PC-9 (cell line): ENCODE measurements at regions not wholly inside any gene's neighbourhood (a gene's known extent, or its start where the extent isn't known, plus 50 kb on each side); places are given as distances from the start of the nearest gene placed in this dataset.

ENCODE experiments used
- BruUV-seq: library from RNA; stranded (reverse); fragments of 400-500 nt; replicated peaks from 2 replicates; lab custom pipeline; 2021; lab: Mats Ljungman, UMichigan
- CTCF ChIA-PET: fragments of 300-600 bp; sonication (Branson Sonifier 250); formaldehyde crosslinking; loops from one replicate; lab custom pipeline; 2022; ENCODE audit warnings: antibody characterized with exemption; lab: Charles Lee
- POLR2A ChIA-PET: fragments of 300-600 bp; sonication (Branson Sonifier 250); formaldehyde crosslinking; loops from one replicate; lab custom pipeline; 2022; ENCODE audit warnings: antibody characterized with exemption; ENCODE audit not compliant: unreplicated experiment; lab: Charles Lee
- DNase-seq, 2 experiments: peaks; one replicate each; pipeline versions ENCODE4 v3.0.0 to v3.0.0-alpha.2; 2015 to 2022; ENCODE audit warnings: mixed read lengths in 1 of 2
- H2AFZ ChIP-seq: fragments of 200-600 bp; sonication (generic); 2 replicates; pipeline ENCODE4 v1.8.1; 2017; ENCODE audit warnings: antibody characterized with exemption
- H3F3A ChIP-seq: fragments of 200-600 bp; sonication (generic); 2 replicates; pipeline ENCODE4 v1.8.1; 2017; ENCODE audit warnings: antibody characterized with exemption, mild to moderate bottlenecking, low read depth; ENCODE audit not compliant: insufficient read depth
- H3K27ac ChIP-seq: fragments of 200-600 bp; sonication (generic); 2 replicates; pipeline ENCODE4 v1.6.1; 2016; ENCODE audit warnings: mixed run types
- H3K27me3 ChIP-seq: fragments of 200-600 bp; sonication (generic); 2 replicates; pipeline ENCODE4 v1.6.1; 2016; ENCODE audit warnings: low read depth, mixed run types; ENCODE audit not compliant: insufficient read depth
- H3K36me3 ChIP-seq: fragments of 200-600 bp; sonication (generic); 2 replicates; pipeline ENCODE4 v1.6.1; 2016; ENCODE audit warnings: low read depth, mixed run types
- H3K4me1 ChIP-seq: fragments of 200-600 bp; sonication (generic); replicated peaks from 2 replicates; pipeline ENCODE4 v1.6.1; 2016; ENCODE audit warnings: mixed run types; ENCODE audit not compliant: insufficient read depth
- H3K4me2 ChIP-seq: fragments of 200-600 bp; sonication (generic); 2 replicates; pipeline ENCODE4 v1.6.1; 2017; ENCODE audit warnings: mixed run types
- H3K4me3 ChIP-seq: fragments of 200-600 bp; sonication (generic); 2 replicates; pipeline ENCODE4 v1.6.1; 2016; ENCODE audit warnings: mixed run types
- H3K79me2 ChIP-seq: fragments of 200-600 bp; sonication (generic); 2 replicates; pipeline ENCODE4 v1.6.1; 2017; ENCODE audit warnings: low read depth, mixed run types
- H3K9me2 ChIP-seq: fragments of 200-600 bp; sonication (generic); 2 replicates; pipeline ENCODE4 v1.8.1; 2017; ENCODE audit warnings: mild to moderate bottlenecking; ENCODE audit not compliant: insufficient read depth
- H3K9me3 ChIP-seq: fragments of 200-600 bp; sonication (generic); 2 replicates; pipeline ENCODE4 v1.8.1; 2016; ENCODE audit warnings: low read depth; ENCODE audit not compliant: insufficient read depth
- H4K20me1 ChIP-seq: fragments of 200-600 bp; sonication (generic); 2 replicates; pipeline ENCODE4 v1.8.1; 2017; ENCODE audit not compliant: insufficient read depth
- EZH2 ChIP-seq: fragments of 200-600 bp; sonication (generic); IDR thresholded peaks from 2 replicates; pipeline ENCODE4 v1.8.0; 2017; ENCODE audit warnings: antibody characterized with exemption, low read depth
- intact Hi-C: fragments of 100-400 bp; cut with micrococcal nuclease; formaldehyde crosslinking; loops from one replicate; pipeline ENCODE4 v1.10.0; 2022; ENCODE audit not compliant: unreplicated experiment
- TF ChIP-seq, protein P1 (sequence below): fragments of 200-600 bp; sonication (generic); conservative IDR thresholded peaks from 2 replicates; pipeline ENCODE4 v1.6.1; 2017; ENCODE audit warnings: mixed run types, antibody characterized with exemption, mild to moderate bottlenecking, moderate library complexity

DNA sequence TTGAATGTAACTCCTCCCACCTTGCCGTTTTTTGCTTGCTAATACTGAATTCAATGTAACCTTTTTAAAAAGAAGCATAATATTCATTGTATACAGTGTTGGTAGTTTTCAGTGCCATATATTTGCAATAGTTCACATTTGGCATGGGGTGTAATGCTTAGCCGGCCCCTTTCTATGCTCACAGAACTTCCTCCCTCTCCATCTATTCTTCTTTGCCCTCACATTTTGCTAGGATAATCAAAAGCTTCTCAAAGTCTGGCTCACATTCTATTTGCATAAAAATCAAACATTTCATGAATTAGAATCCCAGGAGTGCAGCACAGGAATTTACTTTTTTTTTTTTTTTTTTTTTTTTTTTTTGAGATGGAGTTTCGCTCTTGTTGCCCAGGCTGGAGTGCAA is 226.3 kb upstream of the MPDZ start:
- Histone ChIP-seq H3K27me3 (no peaks in the 10 kb centered on the region), H2AFZ (no peak overlapping the region), H3K27ac (no peak overlapping the region), H3K9me3 (no peaks in the 10 kb centered on the region), H3K9me2 (no peaks in the 10 kb centered on the region), H3K36me3 (no peaks in the 10 kb centered on the region), H3K79me2 (no peaks in the 10 kb centered on the region), H3F3A (no peaks in the 10 kb centered on the region), H3K4me2 (no peak overlapping the region), H4K20me1 (no peaks in the 10 kb centered on the region), H3K4me3 (no peak overlapping the region), H3K4me1 (no peaks in the 10 kb centered on the region)
- BruUV-seq = no TSS peak
- POLR2A ChIA-PET = no interaction called here
- TF ChIP-seq EZH2 = no peak
- TF ChIP-seq, protein P1, sequence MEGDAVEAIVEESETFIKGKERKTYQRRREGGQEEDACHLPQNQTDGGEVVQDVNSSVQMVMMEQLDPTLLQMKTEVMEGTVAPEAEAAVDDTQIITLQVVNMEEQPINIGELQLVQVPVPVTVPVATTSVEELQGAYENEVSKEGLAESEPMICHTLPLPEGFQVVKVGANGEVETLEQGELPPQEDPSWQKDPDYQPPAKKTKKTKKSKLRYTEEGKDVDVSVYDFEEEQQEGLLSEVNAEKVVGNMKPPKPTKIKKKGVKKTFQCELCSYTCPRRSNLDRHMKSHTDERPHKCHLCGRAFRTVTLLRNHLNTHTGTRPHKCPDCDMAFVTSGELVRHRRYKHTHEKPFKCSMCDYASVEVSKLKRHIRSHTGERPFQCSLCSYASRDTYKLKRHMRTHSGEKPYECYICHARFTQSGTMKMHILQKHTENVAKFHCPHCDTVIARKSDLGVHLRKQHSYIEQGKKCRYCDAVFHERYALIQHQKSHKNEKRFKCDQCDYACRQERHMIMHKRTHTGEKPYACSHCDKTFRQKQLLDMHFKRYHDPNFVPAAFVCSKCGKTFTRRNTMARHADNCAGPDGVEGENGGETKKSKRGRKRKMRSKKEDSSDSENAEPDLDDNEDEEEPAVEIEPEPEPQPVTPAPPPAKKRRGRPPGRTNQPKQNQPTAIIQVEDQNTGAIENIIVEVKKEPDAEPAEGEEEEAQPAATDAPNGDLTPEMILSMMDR = no peak
- CTCF ChIA-PET = no interaction called here
- DNase-seq = no peak
- intact Hi-C loops = no loop called here

DNA sequence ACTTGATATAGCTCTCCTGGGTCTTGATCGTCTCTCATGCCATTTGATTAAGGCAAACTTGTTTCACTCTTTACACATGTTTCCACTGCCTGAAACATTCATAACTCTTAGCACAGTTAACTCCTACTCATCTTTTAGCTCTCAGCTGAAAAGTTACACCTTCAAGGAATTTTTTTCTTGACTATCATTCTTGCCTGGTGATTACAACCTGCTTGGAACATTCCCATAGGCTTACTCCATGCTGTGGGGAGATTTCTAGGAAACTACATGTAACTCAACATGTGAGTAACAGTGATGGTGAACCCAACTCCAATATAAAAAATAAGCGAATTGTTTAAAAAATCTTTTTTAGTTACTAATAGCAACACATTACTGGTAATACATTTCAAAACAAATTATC is 224.1 kb upstream of the MPDZ start:
- ChIA-PET POLR2A (no interaction called here), CTCF (no interaction called here)
- Histone ChIP-seq H3K9me3 (no peaks in the 10 kb centered on the region), H3K4me1 (no peaks in the 10 kb centered on the region), H4K20me1 (no peaks in the 10 kb centered on the region), H3K4me2 (no peak overlapping the region), H2AFZ (no peak overlapping the region), H3K27me3 (no peaks in the 10 kb centered on the region), H3K36me3 (no peaks in the 10 kb centered on the region), H3K4me3 (no peak overlapping the region), H3K79me2 (no peaks in the 10 kb centered on the region), H3K27ac (no peak overlapping the region), H3K9me2 (no peaks in the 10 kb centered on the region), H3F3A (no peaks in the 10 kb centered on the region)
- intact Hi-C loops = no loop called here
- no TSS peak for BruUV-seq
- DNase-seq = no peak
- TF ChIP-seq, protein P1 = no peak
- TF ChIP-seq EZH2 = no peak

DNA sequence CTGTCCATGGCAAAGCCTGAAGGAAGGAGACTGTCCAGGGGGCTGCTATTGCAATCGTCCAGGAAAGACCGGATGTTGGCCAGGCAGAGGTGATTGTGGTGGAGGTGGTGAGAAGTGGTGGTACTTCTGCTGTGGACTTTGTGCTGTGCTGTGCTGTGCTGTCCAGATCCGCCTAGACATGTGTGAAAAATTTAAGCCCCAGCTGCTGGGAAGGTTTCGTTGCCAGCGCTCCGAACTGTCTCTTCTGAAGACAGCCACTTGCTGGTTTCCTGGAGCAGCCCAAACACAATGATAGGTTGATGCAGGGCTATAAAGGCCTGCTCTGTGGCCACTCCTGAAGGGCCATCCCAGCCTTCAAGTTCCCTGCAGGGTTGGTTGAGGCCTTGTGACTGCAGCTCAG is 223.0 kb upstream of the MPDZ start:
- TF ChIP-seq, protein P1 = no peak
- TF ChIP-seq EZH2 = no peak

More for the DNA sequence above, 223.0 kb upstream of the MPDZ start:
- H3K4me2 ChIP-seq = no peak overlapping the region
- no peaks in the 10 kb centered on the region for H4K20me1 ChIP-seq
- no peak overlapping the region for H3K27ac ChIP-seq
- POLR2A ChIA-PET = no interaction called here
- H3K4me3 ChIP-seq = no peak overlapping the region
- no peaks in the 10 kb centered on the region for H3F3A ChIP-seq
- intact Hi-C loops = no loop called here
- no peaks in the 10 kb centered on the region for H3K36me3 ChIP-seq
- BruUV-seq = no TSS peak
- CTCF ChIA-PET = no interaction called here
- DNase-seq = no peak
- no peaks in the 10 kb centered on the region for H3K9me2 ChIP-seq
- H3K4me1 ChIP-seq = no peaks in the 10 kb centered on the region
- H3K9me3 ChIP-seq = no peaks in the 10 kb centered on the region
- no peaks in the 10 kb centered on the region for H3K27me3 ChIP-seq
- H2AFZ ChIP-seq = no peak overlapping the region
- no peaks in the 10 kb centered on the region for H3K79me2 ChIP-seq
